HUDEP-2 (cell line): ENCODE measurements at regions not wholly inside any gene's neighbourhood (a gene's known extent, or its start where the extent isn't known, plus 50 kb on each side); places are given as distances from the start of the nearest gene placed in this dataset.

ENCODE experiments used
- DNase-seq, 76 experiments: peaks; one replicate each; lab custom pipeline; 2025; ENCODE audit not compliant: unreplicated experiment in 76 of 76; lab: John Stamatoyannopoulos, UW

GRCh38 chr5:125261505-125262250 is 515.2 kb upstream of the ZNF608 start:
- no peak for DNase-seq

GRCh38 chr5:125262782-125263181 is 516.3 kb upstream of the ZNF608 start:
- no peak for DNase-seq

GRCh38 chr5:125263356-125263755 is 516.9 kb upstream of the ZNF608 start:
- no peak for DNase-seq

GRCh38 chr5:125266106-125266505 is 519.7 kb upstream of the ZNF608 start:
- no peak for DNase-seq

GRCh38 chr5:125267636-125268248 is 521.3 kb upstream of the ZNF608 start:
- DNase-seq = no peak

GRCh38 chr5:125269926-125270325 is 523.5 kb upstream of the ZNF608 start:
- DNase-seq = no peak

- no peak for DNase-seq
These were observed 525.9 kb upstream of the ZNF608 start for GRCh38 chr5:125272357-125272756.

GRCh38 chr5:125274211-125274610 is 527.8 kb upstream of the ZNF608 start:
- DNase-seq = no peak

- DNase-seq = no peak
These were observed 528.7 kb upstream of the ZNF608 start for GRCh38 chr5:125274938-125275724.

- DNase-seq = no peak
These were observed 529.3 kb upstream of the ZNF608 start for GRCh38 chr5:125275725-125276090.

GRCh38 chr5:125276096-125276495 is 529.7 kb upstream of the ZNF608 start:
- no peak for DNase-seq

GRCh38 chr5:125277494-125278154 is 531.2 kb upstream of the ZNF608 start:
- DNase-seq = no peak

- DNase-seq = no peak
These were observed 532.3 kb upstream of the ZNF608 start for GRCh38 chr5:125278711-125279110.

GRCh38 chr5:125281667-125282066 is 535.2 kb upstream of the ZNF608 start:
- no peak for DNase-seq

- no peak for DNase-seq
These were observed 536.9 kb upstream of the ZNF608 start for GRCh38 chr5:125283372-125283771.

- no peak for DNase-seq
These were observed 539.8 kb upstream of the ZNF608 start for GRCh38 chr5:125286271-125286670.

GRCh38 chr5:125289606-125290005 is 543.2 kb upstream of the ZNF608 start:
- DNase-seq = no peak

- no peak for DNase-seq
These were observed 544.5 kb upstream of the ZNF608 start for GRCh38 chr5:125290935-125291334.

GRCh38 chr5:125291447-125291846 is 545.0 kb upstream of the ZNF608 start:
- no peak for DNase-seq

- DNase-seq = no peak
These were observed 546.8 kb upstream of the ZNF608 start for GRCh38 chr5:125293223-125293622.

- no peak for DNase-seq
These were observed 547.3 kb upstream of the ZNF608 start for GRCh38 chr5:125293726-125294125.
